HUES6 (cell line): ENCODE measurements at regions not wholly inside any gene's neighbourhood (a gene's known extent, or its start where the extent isn't known, plus 50 kb on each side); places are given as distances from the start of the nearest gene placed in this dataset.
"Not testable (repeated sequence)": the region's sequence is repeated elsewhere in the genome, so short reads cannot be mapped to it uniquely, and the experiment has no call there.

Experiments
- H3K27ac ChIP-seq: 2 replicates; pipeline ENCODE4 v1.7.0; 2013; ENCODE audit warnings: low read depth, mild to moderate bottlenecking, low read length, inconsistent platforms
- H3K27me3 ChIP-seq: 2 replicates; pipeline ENCODE4 v1.6.1; 2013; ENCODE audit warnings: low read length; ENCODE audit not compliant: control insufficient read depth, insufficient read depth
- H3K36me3 ChIP-seq: 2 replicates; pipeline ENCODE4 v1.6.1; 2013; ENCODE audit warnings: low read length; ENCODE audit not compliant: control insufficient read depth, insufficient read depth
- H3K4me1 ChIP-seq: 2 replicates; pipeline ENCODE4 v1.6.1; 2013; ENCODE audit warnings: low read length; ENCODE audit not compliant: control insufficient read depth, insufficient read depth
- H3K4me3 ChIP-seq: 2 replicates; pipeline ENCODE4 v1.5.1; 2013; ENCODE audit warnings: low read depth, low read length
- H3K9ac ChIP-seq: one replicate; pipeline ENCODE4 v1.6.1; 2013; ENCODE audit warnings: mild to moderate bottlenecking, low read length
- H3K9me3 ChIP-seq: 2 replicates; pipeline ENCODE4 v1.6.1; 2013; ENCODE audit warnings: low read depth, low read length; ENCODE audit not compliant: control insufficient read depth, insufficient read depth

DNA sequence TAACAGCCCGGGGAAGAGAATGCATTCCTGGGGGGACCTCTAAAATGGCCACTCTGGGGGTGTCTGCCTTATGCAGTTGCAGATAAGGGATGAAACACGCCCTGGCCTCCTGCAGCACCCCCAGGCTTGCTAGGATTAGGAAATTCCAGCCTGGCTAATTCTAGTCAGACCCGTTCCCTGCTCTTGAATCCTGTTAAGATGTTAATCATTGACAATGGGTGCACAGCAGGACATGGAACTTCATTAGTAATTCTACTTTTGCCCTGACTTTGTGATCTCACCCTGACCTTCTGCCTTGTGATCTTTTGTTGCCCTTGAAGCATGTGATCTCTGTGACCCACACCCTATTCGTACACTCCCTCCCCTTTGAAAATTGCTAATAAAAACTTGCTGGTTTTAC, 131.7 kb upstream of the ADGRL4 start:
- H3K9ac ChIP-seq, H3K27ac ChIP-seq, H3K36me3 ChIP-seq, H3K9me3 ChIP-seq, H3K27me3 ChIP-seq, H3K4me1 ChIP-seq, H3K4me3 ChIP-seq: not testable (repeated sequence)

DNA sequence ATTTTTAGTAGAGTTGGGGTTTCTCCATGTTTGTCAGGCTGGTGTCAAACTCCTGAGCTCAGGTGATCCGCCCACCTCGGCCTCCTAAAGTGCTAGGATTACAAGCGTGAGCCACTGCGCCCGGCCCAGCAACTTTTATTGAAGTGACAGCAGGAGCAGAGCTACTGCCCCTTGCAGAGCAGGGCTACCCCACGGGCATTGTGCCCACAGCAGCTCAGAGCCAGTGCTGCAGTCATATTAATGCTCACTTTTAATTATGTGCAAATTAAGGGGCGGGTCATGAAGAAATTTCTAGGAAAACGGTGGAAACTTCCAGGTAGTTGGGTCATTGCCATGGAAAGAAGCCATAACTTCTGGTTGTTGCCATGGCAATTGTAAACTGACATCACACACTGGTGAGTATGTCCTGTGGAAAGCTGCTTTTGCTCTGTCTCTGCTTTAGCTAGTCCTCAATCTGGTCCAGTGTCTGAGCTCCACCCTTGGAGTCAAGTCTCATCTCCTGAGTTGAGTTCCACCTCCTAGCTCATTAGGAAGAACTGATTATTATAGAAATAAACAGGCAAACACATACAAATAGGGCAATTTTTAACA, 127.3 kb upstream of the ADGRL4 start:
- Histone ChIP-seq H3K4me1 (no peaks in the 10 kb centered on the region), H3K27me3 (no peaks in the 10 kb centered on the region), H3K9ac (no peak overlapping the region), H3K36me3 (no peaks in the 10 kb centered on the region), H3K4me3 (no peak overlapping the region), H3K27ac (no peak overlapping the region), H3K9me3 (0 out of 2 replicates have a peak, but pooled peaks cover 3% of the 10 kb centered on the region)

DNA sequence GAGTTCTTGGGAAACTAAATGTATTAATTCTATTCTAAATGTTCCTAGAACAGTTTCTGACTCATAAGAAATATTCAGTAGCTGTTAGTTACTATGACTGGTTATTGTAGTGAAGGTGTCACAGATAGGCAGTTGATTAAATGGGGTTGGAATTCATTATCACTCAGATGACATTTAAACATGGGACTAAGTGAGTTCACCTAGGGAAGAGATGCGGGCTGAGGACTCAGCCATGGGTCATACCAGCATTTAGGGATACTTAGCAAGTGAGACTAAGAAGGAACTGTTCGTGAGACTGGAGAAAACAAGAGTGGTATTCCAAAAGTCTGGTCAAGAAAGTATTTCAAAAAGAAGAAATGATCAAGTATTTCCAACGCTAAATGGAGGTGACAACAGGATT, 125.1 kb upstream of the ADGRL4 start:
- Histone ChIP-seq H3K36me3 (no peaks in the 10 kb centered on the region), H3K27me3 (no peaks in the 10 kb centered on the region), H3K4me3 (no peak overlapping the region), H3K27ac (no peak overlapping the region), H3K9me3 (no peaks in the 10 kb centered on the region), H3K9ac (no peak overlapping the region), H3K4me1 (no peaks in the 10 kb centered on the region)

DNA sequence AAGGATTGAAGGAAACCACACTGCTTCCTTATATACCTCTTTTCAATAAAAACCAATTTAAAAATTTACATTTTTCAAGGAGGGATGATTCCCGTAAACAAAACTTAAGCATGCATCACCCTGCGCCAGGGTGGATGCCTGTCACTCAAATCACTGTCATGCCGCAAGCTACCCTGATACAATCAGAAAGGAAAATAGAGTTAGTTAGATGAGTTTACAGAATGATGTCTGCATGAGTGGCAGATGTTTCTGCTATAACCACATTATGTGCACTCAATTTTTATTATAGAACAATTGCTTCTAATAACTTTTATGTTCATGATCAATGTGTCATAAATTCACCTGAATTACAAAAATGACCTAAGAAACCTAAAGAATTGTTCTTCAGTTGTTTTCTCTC, 123.4 kb upstream of the ADGRL4 start:
- H3K36me3 ChIP-seq, result no peaks in the 10 kb centered on the region
- no peak overlapping the region for H3K9ac ChIP-seq
- H3K27ac ChIP-seq, result no peak overlapping the region
- H3K9me3 ChIP-seq, result no peaks in the 10 kb centered on the region
- H3K4me3 ChIP-seq, result no peak overlapping the region
- no peaks in the 10 kb centered on the region for H3K4me1 ChIP-seq
- no peaks in the 10 kb centered on the region for H3K27me3 ChIP-seq

DNA sequence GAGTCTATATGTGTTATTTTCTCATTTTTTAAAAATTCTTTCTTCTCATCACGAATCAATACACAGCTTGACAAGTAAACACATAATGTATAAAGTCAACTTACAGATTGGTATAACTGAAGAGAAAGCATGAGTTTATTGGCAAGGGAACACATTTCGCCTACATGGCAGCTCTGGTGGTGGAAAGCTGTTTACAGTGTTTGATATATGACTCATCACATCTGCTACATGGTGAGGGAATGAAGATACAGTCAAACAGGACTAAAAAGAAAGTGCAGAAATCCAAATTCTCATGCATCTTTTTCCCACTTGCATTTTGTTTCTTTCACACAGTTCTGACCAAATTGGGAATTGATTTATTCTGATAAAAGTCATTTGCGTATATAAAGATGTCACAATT, 122.2 kb upstream of the ADGRL4 start:
- Histone ChIP-seq H3K36me3 (no peaks in the 10 kb centered on the region), H3K9me3 (no peaks in the 10 kb centered on the region), H3K4me1 (no peaks in the 10 kb centered on the region), H3K4me3 (no peak overlapping the region), H3K9ac (no peak overlapping the region), H3K27ac (no peak overlapping the region), H3K27me3 (no peaks in the 10 kb centered on the region)

DNA sequence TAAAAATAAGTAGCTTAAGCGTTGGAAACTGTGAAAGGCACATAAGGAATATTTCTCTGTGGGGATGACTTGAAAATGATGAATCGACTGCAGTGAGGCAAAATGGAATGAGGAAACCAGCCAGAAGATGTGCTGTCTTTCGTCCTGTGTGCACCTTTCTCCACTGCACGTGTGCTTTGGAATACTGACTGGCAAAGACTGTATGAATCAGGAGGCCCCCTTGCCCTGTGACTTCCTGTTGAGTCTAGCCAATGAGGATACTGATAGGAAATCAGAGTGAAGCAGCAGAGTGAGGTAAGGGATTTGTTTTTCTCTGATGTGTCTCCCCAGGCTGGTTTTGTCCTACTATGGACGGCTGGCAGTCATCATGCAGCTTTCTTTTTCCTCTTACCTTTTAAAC, 118.2 kb upstream of the ADGRL4 start:
- Histone ChIP-seq H3K9me3 (no peaks in the 10 kb centered on the region), H3K4me3 (no peak overlapping the region)

DNA sequence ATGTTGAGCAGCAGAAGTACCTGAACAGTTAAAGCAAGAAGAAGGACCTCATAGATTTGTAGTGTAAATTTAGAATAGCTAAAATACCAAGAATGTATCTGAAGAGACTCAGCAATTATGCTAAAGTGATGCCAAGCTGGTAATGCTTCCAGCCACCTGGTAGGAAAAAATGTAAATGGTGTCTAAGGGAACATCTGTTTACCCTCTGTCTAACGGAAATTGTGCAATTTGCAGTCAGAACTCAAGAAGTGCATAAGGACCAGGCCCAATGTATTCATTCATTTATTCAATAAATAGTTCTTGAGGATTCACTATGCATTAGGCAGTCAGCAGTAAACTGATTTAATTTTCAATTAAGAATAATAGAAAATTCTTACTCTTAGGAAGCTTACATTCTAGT, 116.0 kb upstream of the ADGRL4 start:
- no peak overlapping the region for H3K27ac ChIP-seq
- no peaks in the 10 kb centered on the region for H3K27me3 ChIP-seq
- no peak overlapping the region for H3K9ac ChIP-seq
- H3K36me3 ChIP-seq, result no peaks in the 10 kb centered on the region
- no peaks in the 10 kb centered on the region for H3K9me3 ChIP-seq
- no peaks in the 10 kb centered on the region for H3K4me1 ChIP-seq
- no peak overlapping the region for H3K4me3 ChIP-seq

More for the DNA sequence above, 118.2 kb upstream of the ADGRL4 start:
- Histone ChIP-seq H3K27me3 (no peaks in the 10 kb centered on the region), H3K9ac (no peak overlapping the region), H3K36me3 (no peaks in the 10 kb centered on the region), H3K27ac (no peak overlapping the region), H3K4me1 (no peaks in the 10 kb centered on the region)

DNA sequence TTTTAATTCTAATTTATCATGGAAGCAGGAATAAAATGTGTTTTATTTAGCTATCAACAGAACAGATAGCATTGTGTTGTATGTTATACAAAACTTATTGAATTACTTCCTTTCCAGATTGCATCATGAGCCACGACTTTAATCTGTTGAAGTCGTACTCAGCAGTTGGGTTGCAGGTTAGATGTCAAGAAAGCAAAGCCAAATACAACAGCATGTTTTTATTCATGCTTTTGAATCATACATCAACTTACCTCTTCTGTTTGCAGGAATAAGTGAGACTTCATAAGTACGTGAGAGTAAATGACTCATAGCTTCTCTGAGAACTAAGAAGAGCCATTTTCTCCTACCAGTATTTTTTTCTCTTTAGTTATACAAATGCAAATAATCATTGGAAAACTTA, 110.8 kb upstream of the ADGRL4 start:
- Histone ChIP-seq H3K9ac (no peak overlapping the region), H3K4me3 (no peak overlapping the region), H3K27me3 (no peaks in the 10 kb centered on the region), H3K4me1 (no peaks in the 10 kb centered on the region), H3K9me3 (no peaks in the 10 kb centered on the region), H3K36me3 (no peaks in the 10 kb centered on the region), H3K27ac (no peak overlapping the region)

DNA sequence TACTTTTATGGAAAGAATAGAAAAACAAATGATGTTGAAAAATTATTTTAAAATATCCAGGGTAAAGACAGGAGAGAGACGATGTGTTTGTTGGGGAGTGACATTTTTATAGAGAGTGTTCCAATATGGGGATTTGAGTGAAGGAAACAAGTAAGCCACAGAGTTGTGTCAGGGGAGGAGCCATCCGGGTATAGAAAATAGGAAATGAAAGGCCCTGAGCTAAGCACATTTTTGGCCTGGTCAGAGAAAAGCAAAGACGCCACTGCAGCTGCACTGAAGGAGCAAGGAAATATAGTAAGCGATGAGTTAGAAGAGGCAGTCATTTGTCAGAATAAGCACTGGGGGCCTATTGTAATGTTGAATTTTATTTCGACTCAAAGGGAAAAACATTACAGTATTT, 107.3 kb upstream of the ADGRL4 start:
- H3K36me3 ChIP-seq, result no peaks in the 10 kb centered on the region
- H3K9ac ChIP-seq, result no peak overlapping the region
- no peak overlapping the region for H3K27ac ChIP-seq
- H3K9me3 ChIP-seq, result no peaks in the 10 kb centered on the region
- no peaks in the 10 kb centered on the region for H3K4me1 ChIP-seq
- no peak overlapping the region for H3K4me3 ChIP-seq
- no peaks in the 10 kb centered on the region for H3K27me3 ChIP-seq

DNA sequence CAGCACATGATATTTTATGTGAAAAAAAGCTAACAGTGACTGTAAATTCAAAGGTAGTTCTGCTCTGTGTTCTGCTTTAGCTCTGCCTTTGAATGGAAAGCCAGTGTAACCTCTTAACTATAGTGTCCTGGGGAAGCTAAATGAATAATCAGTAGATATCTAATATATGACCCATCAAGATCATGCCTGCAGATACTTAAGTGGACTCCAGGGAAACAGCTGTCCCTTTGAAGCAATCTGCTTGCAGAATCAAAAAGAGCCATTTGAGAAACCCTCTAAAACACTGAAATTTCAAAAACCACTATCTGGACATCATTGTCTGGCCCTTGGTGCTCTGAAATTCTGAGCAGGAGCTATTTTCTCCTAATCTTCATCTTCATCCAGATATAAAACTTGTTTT, 104.2 kb upstream of the ADGRL4 start:
- Histone ChIP-seq H3K4me3 (no peak overlapping the region), H3K27me3 (no peaks in the 10 kb centered on the region), H3K36me3 (no peaks in the 10 kb centered on the region), H3K4me1 (no peaks in the 10 kb centered on the region), H3K27ac (no peak overlapping the region), H3K9me3 (no peaks in the 10 kb centered on the region), H3K9ac (no peak overlapping the region)

DNA sequence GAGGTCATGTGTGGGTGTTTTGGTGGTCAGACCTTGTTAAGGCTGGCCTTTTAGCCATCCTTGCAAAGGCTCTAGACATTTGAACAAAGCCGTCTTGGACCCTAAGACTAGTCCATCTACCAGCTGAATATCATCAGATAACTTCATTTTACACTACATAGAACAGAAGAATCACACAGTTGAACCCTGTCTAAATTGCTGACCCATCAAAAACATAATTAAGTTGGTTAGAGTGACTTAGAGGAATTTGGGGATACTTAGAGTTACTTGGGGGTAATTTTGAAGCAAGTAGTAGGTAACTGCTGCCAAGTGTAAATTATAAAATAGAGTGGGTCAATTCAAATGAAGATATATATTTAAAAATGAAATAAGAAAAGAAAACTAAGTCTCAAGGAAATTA, 102.9 kb upstream of the ADGRL4 start:
- no peaks in the 10 kb centered on the region for H3K9me3 ChIP-seq
- no peak overlapping the region for H3K27ac ChIP-seq

DNA sequence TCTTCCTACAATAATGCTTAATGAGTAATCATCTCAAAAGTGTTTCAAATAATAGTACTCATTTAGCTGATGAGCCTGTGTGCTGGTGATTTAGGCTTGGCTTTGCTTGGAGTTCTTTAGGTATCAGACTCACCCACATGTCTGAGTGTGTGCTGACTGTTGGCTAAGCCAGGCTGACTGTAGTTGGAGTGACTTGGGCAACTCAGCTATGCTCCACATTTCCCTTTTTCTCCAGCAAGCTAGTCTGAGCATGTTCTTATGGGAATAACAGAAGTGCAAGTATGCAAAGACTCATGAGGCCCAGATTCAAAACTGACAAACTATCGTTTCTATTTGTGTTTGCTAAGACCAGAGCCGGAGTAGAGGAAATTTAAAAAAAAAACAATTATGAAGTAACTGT, 99.0 kb upstream of the ADGRL4 start:
- no peaks in the 10 kb centered on the region for H3K9me3 ChIP-seq
- no peaks in the 10 kb centered on the region for H3K4me1 ChIP-seq
- no peaks in the 10 kb centered on the region for H3K36me3 ChIP-seq
- no peak overlapping the region for H3K4me3 ChIP-seq
- no peaks in the 10 kb centered on the region for H3K27me3 ChIP-seq
- no peak overlapping the region for H3K27ac ChIP-seq
- H3K9ac ChIP-seq, result no peak overlapping the region

More for the DNA sequence above, 102.9 kb upstream of the ADGRL4 start:
- H3K27me3 ChIP-seq, result no peaks in the 10 kb centered on the region
- no peak overlapping the region for H3K4me3 ChIP-seq
- no peak overlapping the region for H3K9ac ChIP-seq
- H3K36me3 ChIP-seq, result no peaks in the 10 kb centered on the region
- no peaks in the 10 kb centered on the region for H3K4me1 ChIP-seq
